GM12878 (cell line): ENCODE measurements at regions not wholly inside any gene's neighbourhood (a gene's known extent, or its start where the extent isn't known, plus 50 kb on each side); places are given as distances from the start of the nearest gene placed in this dataset.

Source experiments
- ATAC-seq: fragments of 200-7000 bp; cut with Tn5 transposase; 3 replicates; pipeline ENCODE4 v1.9.1; 2020; ENCODE audit warnings: mild to moderate bottlenecking, moderate library complexity
- BruUV-seq: library from RNA; stranded (reverse); fragments of 400-500 nt; replicated peaks from 2 replicates; lab custom pipeline; 2021; lab: Mats Ljungman, UMichigan
- CTCF ChIA-PET: fragments of 300-600 bp; sonication (Branson Sonifier 250); formaldehyde crosslinking; extraction: SDS; loops from one replicate; lab custom pipeline; 2021; ENCODE audit warnings: inconsistent platforms; lab: Yijun Ruan, JAX
- POLR2A ChIA-PET: fragments of 350-600 bp; formaldehyde crosslinking; extraction: SDS; loops from one replicate; lab custom pipeline; 2021; ENCODE audit warnings: inconsistent platforms; lab: Charles Lee
- RAD21 ChIA-PET: fragments of 300-600 bp; sonication (Branson Sonifier 250); formaldehyde crosslinking; loops from one replicate; lab custom pipeline; 2023; ENCODE audit warnings: antibody characterized with exemption; ENCODE audit not compliant: unreplicated experiment; lab: Charles Lee
- SMC1A ChIA-PET: fragments of 300-600 bp; sonication (Branson Sonifier 250); formaldehyde crosslinking; loops from one replicate; lab custom pipeline; 2023; ENCODE audit not compliant: unreplicated experiment, uncharacterized antibody; lab: Charles Lee
- DNase-seq: peaks from one replicate; pipeline ENCODE4 v3.0.0-alpha.2; 2011; ENCODE audit warnings: low read depth, low spot score
- FAIRE-seq: peaks from 3 replicates; lab custom pipeline; 2011; peaks lifted over from hg19 to GRCh38; lab: Jason Lieb, UNC
- H2AFZ ChIP-seq: 2 replicates; pipeline ENCODE4 v1.6.0; 2011; ENCODE audit warnings: low read depth, low read length, control low read depth; ENCODE audit not compliant: control insufficient read depth
- H3K27ac ChIP-seq: 2 replicates; pipeline ENCODE4 v1.5.1; 2011; ENCODE audit warnings: control low read depth; ENCODE audit not compliant: control insufficient read depth, insufficient read depth
- H3K27me3 ChIP-seq, 2 experiments: replicated peaks in 1 of 2; 2 replicates each; pipeline versions ENCODE4 v1.6.0 to v1.6.1; 2011; ENCODE audit warnings: low read length in 1 of 2; ENCODE audit not compliant: control insufficient read depth in 2 of 2, insufficient read depth in 2 of 2
- H3K36me3 ChIP-seq, 2 experiments: 2 replicates each; pipeline ENCODE4 v1.5.1; 2011; ENCODE audit warnings: low read length in 1 of 2; ENCODE audit not compliant: control insufficient read depth in 2 of 2, insufficient read depth in 2 of 2
- H3K4me1 ChIP-seq: 2 replicates; pipeline ENCODE4 v1.6.1; 2011; ENCODE audit warnings: mild to moderate bottlenecking, low read length, moderate library complexity, mixed read lengths; ENCODE audit not compliant: control insufficient read depth, insufficient read depth
- H3K4me2 ChIP-seq: 2 replicates; pipeline ENCODE4 v1.6.0; 2011; ENCODE audit warnings: control low read depth; ENCODE audit not compliant: control insufficient read depth, insufficient read depth
- H3K4me3 ChIP-seq: fragments of 200-600 bp; sonication (generic); 2 replicates; pipeline ENCODE4 v1.5.1; 2016
- H3K79me2 ChIP-seq: 2 replicates; pipeline ENCODE4 v1.6.0; 2011; ENCODE audit warnings: low read length; ENCODE audit not compliant: control insufficient read depth, insufficient read depth
- H3K9ac ChIP-seq: 2 replicates; pipeline ENCODE4 v1.8.0; 2011; ENCODE audit warnings: low read length, control low read depth, mixed read lengths; ENCODE audit not compliant: control insufficient read depth, insufficient read depth
- H3K9me3 ChIP-seq: replicated peaks from 3 replicates; pipeline ENCODE4 v1.5.1; 2011; ENCODE audit warnings: mild to moderate bottlenecking, low read length; ENCODE audit not compliant: control insufficient read depth, insufficient read depth
- H4K20me1 ChIP-seq: 2 replicates; pipeline ENCODE4 v1.6.0; 2011; ENCODE audit not compliant: control insufficient read depth, insufficient read depth
- CREM ChIP-seq: IDR thresholded peaks from 2 replicates; pipeline ENCODE4 v1.6.1; 2014; ENCODE audit warnings: antibody characterized with exemption, low read depth
- EZH2 ChIP-seq: IDR thresholded peaks from 2 replicates; pipeline ENCODE4 v1.6.1; 2012; ENCODE audit warnings: low read depth, mild to moderate bottlenecking, control low read depth, inconsistent platforms, low read length, borderline replicate concordance; ENCODE audit not compliant: control insufficient read depth
- HDAC6 ChIP-seq: fragments of 200-600 bp; sonication (generic); IDR thresholded peaks from one replicate; pipeline ENCODE4 v1.8.0; 2017; ENCODE audit warnings: antibody characterized with exemption; ENCODE audit not compliant: unreplicated experiment
- JUND ChIP-seq: IDR thresholded peaks from 2 replicates; pipeline ENCODE4 v1.6.1; 2012; ENCODE audit warnings: low read depth, mild to moderate bottlenecking, low read length, improper control_type of control experiment, moderate library complexity
- MEF2A ChIP-seq: IDR thresholded peaks from 2 replicates; pipeline ENCODE4 v1.6.1; 2011; ENCODE audit warnings: low read depth, mild to moderate bottlenecking, low read length, moderate library complexity; ENCODE audit not compliant: insufficient read depth
- MXI1 ChIP-seq: fragments of 150-350 bp; IDR thresholded peaks from 2 replicates; pipeline ENCODE4 v1.6.1; 2011; ENCODE audit warnings: low read depth, mild to moderate bottlenecking, inconsistent platforms, low read length, improper control_type of control experiment
- MYB ChIP-seq: fragments of 150-350 bp; IDR thresholded peaks from 2 replicates; pipeline ENCODE4 v1.6.1; 2014; ENCODE audit warnings: mild to moderate bottlenecking, low read depth, low read length, borderline replicate concordance
- POLR2AphosphoS2 ChIP-seq: IDR thresholded peaks from 2 replicates; pipeline ENCODE4 v1.6.1; 2011; ENCODE audit warnings: low read depth, mild to moderate bottlenecking, low read length, improper control_type of control experiment, moderate library complexity
- POU2F2 ChIP-seq: IDR thresholded peaks from 3 replicates; pipeline ENCODE4 v1.6.1; 2011; ENCODE audit warnings: low read depth, mild to moderate bottlenecking, low read length, borderline replicate concordance
- RAD51 ChIP-seq: fragments of 450-650 bp; IDR thresholded peaks from 2 replicates; pipeline ENCODE4 v1.6.1; 2016; ENCODE audit warnings: moderate library complexity, mild to moderate bottlenecking, inconsistent platforms
- RELA ChIP-seq: fragments of 450-650 bp; IDR thresholded peaks from 2 replicates; pipeline ENCODE4 v1.8.0; 2014; ENCODE audit warnings: borderline replicate concordance; ENCODE audit not compliant: partially characterized antibody
- REST ChIP-seq: IDR thresholded peaks from 2 replicates; pipeline ENCODE4 v1.6.1; 2012; ENCODE audit warnings: mild to moderate bottlenecking, low read depth, low read length
- ZBTB4 ChIP-seq: fragments of 450-650 bp; formaldehyde crosslinking; IDR thresholded peaks from 2 replicates; pipeline ENCODE4 v1.4.0; 2022; ENCODE audit warnings: mild to moderate bottlenecking, moderate library complexity
- ZNF622 ChIP-seq: fragments of 450-650 bp; IDR thresholded peaks from 2 replicates; pipeline ENCODE4 v1.6.1; 2017; ENCODE audit warnings: mild to moderate bottlenecking, inconsistent platforms
- WGBS: methylation state at CpG from one replicate; pipeline ENCODE4 v1.1.6; 2016; ENCODE audit warnings: low lambda C conversion rate; ENCODE audit not compliant: insufficient replicate concordance, insufficient coverage; ENCODE audit errors: missing lambda C conversion rate; 5-methylcytosine and 5-hydroxymethylcytosine counted together
- in situ Hi-C: fragments of 300-500 bp; cut with MboI; formaldehyde crosslinking; loops from 9 replicates; pipeline ENCODE4 v1.14.3; 2018; ENCODE audit warnings: mixed read lengths
- intact Hi-C: fragments of 100-400 bp; cut with micrococcal nuclease; formaldehyde crosslinking; loops from one replicate; pipeline ENCODE4 v1.14.2; 2022; ENCODE audit not compliant: unreplicated experiment

- no peak for TF ChIP-seq ZBTB4
Observed at GRCh38 chr3:159821736-159822135, 166.9 kb upstream of the IL12A start (continued).

DNA sequence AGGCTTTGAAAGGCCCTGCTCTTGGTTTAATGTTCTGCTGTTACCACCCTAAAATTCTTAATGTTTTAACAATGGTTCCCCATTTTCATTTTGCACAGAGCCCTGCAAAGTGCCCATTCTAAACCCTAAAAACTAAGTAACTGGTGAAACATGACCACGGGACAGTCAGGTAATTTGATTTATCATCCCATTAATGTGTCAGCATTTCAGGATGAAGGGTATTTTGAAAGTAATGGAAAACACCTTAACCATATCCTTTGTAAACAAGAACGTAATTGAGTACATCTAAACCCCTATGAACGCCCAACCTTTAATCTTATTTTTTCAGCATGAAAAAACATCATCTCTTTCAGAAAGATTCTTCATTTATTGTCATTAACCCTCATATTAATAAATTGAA lies 164.9 kb upstream of the IL12A start:
- FAIRE-seq (no peak), ATAC-seq (no peak), DNase-seq (no peak)
- Histone ChIP-seq H3K27me3 (no peaks in the 10 kb centered on the region), H2AFZ (no peak overlapping the region), H3K9ac (no peak overlapping the region), H3K9me3 (no peaks in the 10 kb centered on the region), H3K4me2 (no peak overlapping the region), H4K20me1 (no peaks in the 10 kb centered on the region), H3K4me3 (no peak overlapping the region), H3K79me2 (no peaks in the 10 kb centered on the region), H3K4me1 (no peaks in the 10 kb centered on the region), H3K27ac (no peak overlapping the region), H3K36me3 (no peaks in the 10 kb centered on the region)
- intact Hi-C loops (no loop called here), in situ Hi-C loops (no loop called here)
- no TSS peak for BruUV-seq
- SMC1A ChIA-PET = no interaction called here
- CTCF ChIA-PET = no interaction called here
- 12% methylated on average over 3 of the region's 3 CpGs for WGBS
- POLR2A ChIA-PET = no interaction called here
- RAD21 ChIA-PET = no interaction called here
- TF ChIP-seq MEF2A (no peak), RELA (no peak), RAD51 (no peak), JUND (no peak), REST (no peak), MYB (no peak), MXI1 (no peak), CREM (no peak), POLR2AphosphoS2 (no peak), HDAC6 (no peak), ZNF622 (no peak), POU2F2 (no peak), EZH2 (no peak)
